Endodermal cell (in vitro differentiated cells): ENCODE measurements at regions not wholly inside any gene's neighbourhood (a gene's known extent, or its start where the extent isn't known, plus 50 kb on each side); places are given as distances from the start of the nearest gene placed in this dataset.

Source experiments
- DNase-seq: peaks from one replicate; pipeline ENCODE4 v3.0.0-alpha.2; 2017
- H3K27ac ChIP-seq: 2 replicates; pipeline ENCODE4 v1.5.1; 2013; ENCODE audit warnings: mild to moderate bottlenecking, low read depth, low read length, moderate library complexity
- H3K27me3 ChIP-seq: 2 replicates; pipeline ENCODE4 v1.6.1; 2013; ENCODE audit warnings: mild to moderate bottlenecking, low read length, moderate library complexity; ENCODE audit not compliant: insufficient read depth, control insufficient read depth, poor library complexity, severe bottlenecking
- H3K36me3 ChIP-seq: 2 replicates; pipeline ENCODE4 v1.7.0; 2013; ENCODE audit warnings: mild to moderate bottlenecking, low read length, moderate library complexity; ENCODE audit not compliant: control insufficient read depth, insufficient read depth
- H3K4me1 ChIP-seq: one replicate; pipeline ENCODE4 v1.7.0; 2013; ENCODE audit warnings: low read length; ENCODE audit not compliant: control insufficient read depth, insufficient read depth
- H3K4me3 ChIP-seq: 2 replicates; pipeline ENCODE4 v1.5.1; 2013; ENCODE audit warnings: mild to moderate bottlenecking, low read length, moderate library complexity
- H3K9ac ChIP-seq: 2 replicates; pipeline ENCODE4 v1.6.1; 2013; ENCODE audit warnings: mild to moderate bottlenecking, low read length, moderate library complexity; ENCODE audit not compliant: poor library complexity, severe bottlenecking; ENCODE audit errors: extremely low read depth
- H3K9me3 ChIP-seq: 2 replicates; pipeline ENCODE4 v1.6.1; 2013; ENCODE audit warnings: mild to moderate bottlenecking, low read length, moderate library complexity; ENCODE audit not compliant: control insufficient read depth
- H3K27ac Mint-ChIP-seq: 2 replicates; pipeline ENCODE4 v1.8.0; 2020; ENCODE audit warnings: mixed read lengths
- H3K27me3 Mint-ChIP-seq: 2 replicates; pipeline ENCODE4 v1.8.0; 2021; ENCODE audit warnings: mild to moderate bottlenecking, mixed read lengths; ENCODE audit not compliant: insufficient read depth
- H3K36me3 Mint-ChIP-seq: 2 replicates; pipeline ENCODE4 v1.8.0; 2020; ENCODE audit warnings: low read depth, mixed read lengths
- H3K4me1 Mint-ChIP-seq: 2 replicates; pipeline ENCODE4 v1.8.0; 2020; ENCODE audit warnings: mixed read lengths
- H3K4me3 Mint-ChIP-seq: 2 replicates; pipeline ENCODE4 v1.8.0; 2020; ENCODE audit warnings: mild to moderate bottlenecking, moderate library complexity, mixed read lengths
- H3K9me3 Mint-ChIP-seq: 2 replicates; pipeline ENCODE4 v1.8.0; 2020; ENCODE audit warnings: mild to moderate bottlenecking, mixed read lengths
- WGBS, 2 experiments: methylation state at CpG; one replicate each; pipeline versions ENCODE4 v1.1.5 to v1.1.7; 2013; ENCODE audit warnings: missing lambda C conversion rate in 2 of 2, mixed read lengths in 1 of 2; ENCODE audit not compliant: insufficient coverage in 1 of 2, insufficient read length in 1 of 2; 5-methylcytosine and 5-hydroxymethylcytosine counted together
- TF ChIP-seq, protein P1 (sequence below): fragments of 200-600 bp; sonication (generic); conservative IDR thresholded peaks from 2 replicates; pipeline ENCODE4 v1.5.0; 2021; ENCODE audit warnings: antibody characterized with exemption, mild to moderate bottlenecking

GRCh38 chr10:57769298-57769697 lies 498.4 kb downstream of the IPMK start:
- H3K27ac Mint-ChIP-seq, result no peak overlapping the region
- H3K4me1 ChIP-seq, result no peaks in the 10 kb centered on the region
- no peaks in the 10 kb centered on the region for H3K36me3 Mint-ChIP-seq
- no peaks in the 10 kb centered on the region for H3K36me3 ChIP-seq
- no peak for DNase-seq
- H3K9me3 ChIP-seq, result no peaks in the 10 kb centered on the region
- no peak overlapping the region for H3K9ac ChIP-seq
- no peak overlapping the region for H3K4me3 Mint-ChIP-seq
- H3K27me3 Mint-ChIP-seq, result no peaks in the 10 kb centered on the region
- no peak overlapping the region for H3K27ac ChIP-seq
- no peaks in the 10 kb centered on the region for H3K27me3 ChIP-seq
- H3K4me1 Mint-ChIP-seq, result no peaks in the 10 kb centered on the region
- 86% methylated on average over 1 of the region's 1 CpG; no CpG with 5 or more reads in 1 of the 2 experiments for WGBS, 2 experiments
- TF ChIP-seq, protein P1, sequence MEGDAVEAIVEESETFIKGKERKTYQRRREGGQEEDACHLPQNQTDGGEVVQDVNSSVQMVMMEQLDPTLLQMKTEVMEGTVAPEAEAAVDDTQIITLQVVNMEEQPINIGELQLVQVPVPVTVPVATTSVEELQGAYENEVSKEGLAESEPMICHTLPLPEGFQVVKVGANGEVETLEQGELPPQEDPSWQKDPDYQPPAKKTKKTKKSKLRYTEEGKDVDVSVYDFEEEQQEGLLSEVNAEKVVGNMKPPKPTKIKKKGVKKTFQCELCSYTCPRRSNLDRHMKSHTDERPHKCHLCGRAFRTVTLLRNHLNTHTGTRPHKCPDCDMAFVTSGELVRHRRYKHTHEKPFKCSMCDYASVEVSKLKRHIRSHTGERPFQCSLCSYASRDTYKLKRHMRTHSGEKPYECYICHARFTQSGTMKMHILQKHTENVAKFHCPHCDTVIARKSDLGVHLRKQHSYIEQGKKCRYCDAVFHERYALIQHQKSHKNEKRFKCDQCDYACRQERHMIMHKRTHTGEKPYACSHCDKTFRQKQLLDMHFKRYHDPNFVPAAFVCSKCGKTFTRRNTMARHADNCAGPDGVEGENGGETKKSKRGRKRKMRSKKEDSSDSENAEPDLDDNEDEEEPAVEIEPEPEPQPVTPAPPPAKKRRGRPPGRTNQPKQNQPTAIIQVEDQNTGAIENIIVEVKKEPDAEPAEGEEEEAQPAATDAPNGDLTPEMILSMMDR, result no peak
- peaks cover 7% of the 10 kb centered on the region for H3K9me3 Mint-ChIP-seq
- no peak overlapping the region for H3K4me3 ChIP-seq

DNA sequence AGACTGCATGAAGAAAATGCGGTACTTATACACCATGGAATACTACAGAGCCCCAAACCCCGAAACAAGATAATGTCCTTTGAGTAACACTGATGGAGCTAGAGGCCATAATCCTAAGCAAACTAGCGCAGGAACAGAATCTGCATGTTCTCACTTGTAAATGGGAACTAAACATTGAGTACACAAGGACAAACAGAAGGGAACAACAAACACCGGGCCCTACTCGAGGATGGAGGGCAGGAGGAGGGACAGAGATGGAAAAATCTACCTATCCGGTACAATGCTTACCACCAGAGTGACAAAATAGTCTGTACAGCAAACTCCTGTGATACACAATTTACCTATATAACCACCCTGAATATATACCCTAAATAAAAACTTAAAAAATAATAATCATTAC lies 507.9 kb downstream of the IPMK start:
- TF ChIP-seq, protein P1, result no peak
- H3K27me3 Mint-ChIP-seq, result no peaks in the 10 kb centered on the region
- no peaks in the 10 kb centered on the region for H3K36me3 Mint-ChIP-seq
- Histone ChIP-seq H3K4me1 (no peaks in the 10 kb centered on the region), H3K9me3 (no peaks in the 10 kb centered on the region), H3K9ac (no peak overlapping the region), H3K27ac (no peak overlapping the region), H3K4me3 (no peak overlapping the region), H3K27me3 (no peaks in the 10 kb centered on the region), H3K36me3 (no peaks in the 10 kb centered on the region)
- H3K27ac Mint-ChIP-seq, result no peak overlapping the region
- no peaks in the 10 kb centered on the region for H3K4me1 Mint-ChIP-seq
- WGBS, 2 experiments, result 82 to 83% methylated on average over 3 to 6 of the region's 6 CpGs
- no peaks in the 10 kb centered on the region for H3K9me3 Mint-ChIP-seq
- DNase-seq, result no peak
- H3K4me3 Mint-ChIP-seq, result no peak overlapping the region

- Histone ChIP-seq H3K27ac (no peak overlapping the region), H3K9ac (no peak overlapping the region), H3K36me3 (no peaks in the 10 kb centered on the region), H3K4me3 (no peak overlapping the region), H3K27me3 (no peaks in the 10 kb centered on the region), H3K4me1 (no peaks in the 10 kb centered on the region), H3K9me3 (no peaks in the 10 kb centered on the region)
- no peak for DNase-seq
- no peaks in the 10 kb centered on the region for H3K36me3 Mint-ChIP-seq
- H3K27me3 Mint-ChIP-seq, result no peaks in the 10 kb centered on the region
- no peaks in the 10 kb centered on the region for H3K4me1 Mint-ChIP-seq
- TF ChIP-seq, protein P1, result no peak
- WGBS, 2 experiments, result 95 to 97% methylated on average over 4 of the region's 4 CpGs
- no peak overlapping the region for H3K27ac Mint-ChIP-seq
- H3K9me3 Mint-ChIP-seq, result peaks cover under 1% of the 10 kb centered on the region
- H3K4me3 Mint-ChIP-seq, result no peak overlapping the region
Observed at GRCh38 chr10:57754803-57755202, 512.9 kb downstream of the IPMK start.
